Endothelial cell of hepatic sinusoid (primary cell): ENCODE measurements at regions not wholly inside any gene's neighbourhood (a gene's known extent, or its start where the extent isn't known, plus 50 kb on each side); places are given as distances from the start of the nearest gene placed in this dataset.
"Not testable (repeated sequence)": the region's sequence is repeated elsewhere in the genome, so short reads cannot be mapped to it uniquely, and the experiment has no call there.

Experiments
- in situ Hi-C: cut with HindIII; loops from 2 replicates; pipeline ENCODE4 v1.10.0; 2017; ENCODE audit warnings: low sequenced_read_pairs

DNA sequence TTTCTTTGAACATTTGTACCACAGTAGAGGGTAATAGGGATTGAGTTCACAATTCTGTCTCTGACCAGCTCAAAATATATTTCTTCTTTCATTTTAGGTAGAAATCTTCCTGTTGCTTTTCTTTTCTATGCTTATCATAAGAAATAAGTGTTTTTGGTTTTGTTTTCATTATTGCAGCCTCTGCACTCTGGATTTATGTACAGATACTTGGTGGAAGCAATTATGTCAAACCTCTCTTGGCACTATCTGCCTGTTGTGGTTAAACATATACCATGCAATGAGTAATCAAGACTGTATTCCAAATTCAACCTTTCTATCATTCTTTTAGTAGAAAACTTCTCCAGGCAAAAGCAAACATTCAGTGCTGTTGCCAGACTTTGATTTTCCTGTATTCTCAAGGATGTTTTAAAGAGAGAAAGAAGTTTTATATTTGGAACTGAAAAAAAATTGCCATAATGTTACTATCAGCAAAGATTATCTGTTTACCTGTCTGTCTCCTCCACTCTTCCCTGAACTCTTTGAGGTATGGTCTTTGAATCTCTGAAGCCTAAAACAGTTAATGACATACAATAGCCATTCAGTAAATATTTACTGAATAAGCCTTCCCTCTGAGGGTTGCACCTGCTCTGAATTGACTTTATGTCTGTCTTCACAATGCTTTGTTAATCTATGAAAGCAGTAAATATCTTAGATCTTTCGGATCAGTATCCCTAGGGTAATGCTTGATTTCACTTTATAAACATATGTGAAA, 612.5 kb upstream of the PRR20A start:
- in situ Hi-C loops, result no loop called here

DNA sequence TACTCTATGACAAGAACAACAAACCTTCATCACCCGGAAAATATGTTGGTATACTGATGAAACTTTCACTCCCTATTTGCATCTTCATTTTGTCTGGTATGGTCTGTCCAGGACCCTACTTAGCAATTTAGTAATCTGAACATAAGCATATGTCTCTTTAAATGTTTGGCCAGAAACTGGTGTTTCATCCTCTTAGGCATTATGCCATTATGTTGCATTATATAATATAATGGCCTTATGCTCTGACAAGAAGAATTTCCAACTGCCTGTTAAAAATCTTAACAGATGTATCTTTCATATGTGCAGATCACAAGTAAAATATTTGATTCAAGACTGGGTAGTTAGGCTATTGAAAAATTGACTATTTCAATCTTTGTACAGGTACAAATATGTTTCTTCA, 610.6 kb upstream of the PRR20A start:
- in situ Hi-C loops, result no loop called here

GRCh38 chr13:56547921-56548320, 592.8 kb upstream of the PRR20A start:
- in situ Hi-C loops, result not testable (repeated sequence)

GRCh38 chr13:56558698-56559320, 581.9 kb upstream of the PRR20A start:
- in situ Hi-C loops, result no loop called here

DNA sequence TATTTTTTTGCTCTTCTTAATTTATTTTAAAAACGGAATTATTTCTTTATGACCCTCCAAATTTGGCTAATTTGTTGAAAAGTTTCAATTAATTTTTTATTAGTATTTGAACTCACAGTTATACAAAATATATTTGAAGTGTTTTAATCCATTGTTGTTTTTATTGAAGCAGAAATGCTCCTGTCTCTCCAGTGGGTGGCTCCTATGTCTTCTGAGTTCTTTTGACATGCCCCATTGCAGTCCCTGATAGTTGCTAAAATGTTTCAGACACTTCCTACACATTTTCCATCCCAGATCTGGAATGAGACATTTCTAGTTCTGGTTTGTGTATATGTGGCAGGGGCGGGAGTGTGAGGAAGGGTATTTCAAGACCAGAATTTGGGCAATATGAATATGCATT, 579.4 kb upstream of the PRR20A start:
- in situ Hi-C loops, result no loop called here

DNA sequence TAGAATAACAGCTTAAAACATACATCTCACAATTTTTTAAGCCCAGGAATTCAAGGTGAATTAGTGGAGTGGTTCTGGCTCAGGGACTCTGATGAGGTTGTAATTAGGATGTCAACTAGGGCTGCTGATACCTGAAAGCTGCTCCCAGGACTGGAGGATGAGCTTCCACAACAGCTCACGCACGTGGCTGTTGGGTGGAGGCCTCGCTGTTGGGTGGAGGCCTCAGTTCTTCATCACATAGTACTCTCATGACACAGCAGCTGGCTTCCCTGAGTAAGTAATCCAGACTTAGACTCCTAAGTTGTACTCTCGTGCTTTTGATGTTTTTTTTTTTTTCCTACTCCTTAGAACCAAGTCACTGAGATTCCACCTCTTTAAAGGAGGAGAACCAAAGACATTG, 577.1 kb upstream of the PRR20A start:
- in situ Hi-C loops, result no loop called here

GRCh38 chr13:56586976-56587375, 553.7 kb upstream of the PRR20A start:
- in situ Hi-C loops, result no loop called here

DNA sequence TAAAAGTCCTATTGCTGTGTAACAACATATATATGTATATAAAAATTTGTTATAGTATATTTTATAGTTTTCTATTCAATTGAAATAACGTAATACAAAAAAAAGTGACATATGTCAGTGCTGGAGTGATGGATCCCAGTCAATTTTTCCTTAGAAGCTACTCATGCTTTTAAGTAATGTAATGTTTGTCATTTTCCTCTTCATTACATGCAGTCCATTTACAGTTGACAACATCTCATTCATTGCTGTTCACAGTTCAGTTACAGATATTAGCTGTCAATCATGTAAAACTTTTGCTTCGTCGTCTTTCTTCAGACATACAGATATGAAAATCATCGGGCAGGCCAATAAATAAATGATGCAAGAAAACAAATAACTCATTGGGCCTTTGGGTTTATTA, 525.1 kb upstream of the PRR20A start:
- in situ Hi-C loops, result no loop called here

DNA sequence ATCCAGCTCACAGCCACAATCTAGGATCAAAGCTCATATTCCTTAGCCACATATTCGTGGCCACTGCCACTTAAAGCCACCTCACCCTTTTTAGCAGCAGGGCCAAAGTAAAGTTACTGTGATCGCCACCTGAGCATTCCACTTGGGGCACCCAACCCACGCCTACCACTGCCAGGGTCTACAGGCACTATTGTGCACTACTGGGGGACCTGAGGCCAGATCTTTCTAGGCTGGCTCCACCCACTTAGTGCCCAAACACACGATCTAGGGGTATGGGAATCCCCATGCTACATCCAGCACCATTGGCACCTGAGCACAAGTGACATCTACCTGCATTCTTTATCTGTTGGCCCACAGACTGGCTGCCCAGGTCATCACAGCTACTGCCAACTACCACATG, 517.9 kb upstream of the PRR20A start:
- in situ Hi-C loops, result no loop called here

GRCh38 chr13:56628886-56629285, 511.8 kb upstream of the PRR20A start:
- in situ Hi-C loops, result not testable (repeated sequence)

DNA sequence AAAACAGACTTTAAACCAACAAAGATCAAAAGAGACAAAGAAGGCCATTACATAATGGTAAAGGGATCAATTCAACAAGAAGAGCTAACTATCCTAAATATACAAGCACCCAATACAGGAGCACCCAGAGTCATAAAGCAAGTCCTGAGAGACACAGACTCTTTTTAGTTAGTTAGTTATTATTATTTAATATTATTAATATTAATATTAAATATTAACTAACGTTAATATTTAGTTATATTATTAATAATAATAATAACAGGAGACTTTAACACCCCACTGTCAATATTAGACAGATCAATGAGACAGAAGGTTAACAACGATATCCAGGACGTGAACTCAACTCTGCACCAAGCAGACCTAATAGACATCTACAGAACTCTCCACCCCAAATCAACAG, 509.7 kb upstream of the PRR20A start:
- in situ Hi-C loops, result not testable (repeated sequence)

DNA sequence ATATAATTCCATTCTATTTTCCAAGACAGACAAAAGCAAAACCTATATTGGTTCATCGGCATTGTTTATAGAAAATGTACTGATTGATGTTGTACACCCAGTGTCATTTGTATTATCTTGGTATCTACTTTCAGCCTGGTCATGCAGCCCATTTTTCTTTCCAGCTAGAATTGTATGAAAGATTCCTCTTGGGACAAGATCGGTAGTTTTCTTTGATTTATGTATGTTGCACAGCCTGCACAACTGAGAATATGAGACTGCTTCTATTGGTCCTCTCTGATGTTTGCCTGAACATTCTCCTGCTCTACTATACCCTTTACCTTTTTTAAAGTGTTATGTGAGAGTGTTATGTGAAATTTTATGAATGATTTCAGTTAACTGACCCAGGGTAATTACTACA, 487.7 kb upstream of the PRR20A start:
- in situ Hi-C loops, result no loop called here

DNA sequence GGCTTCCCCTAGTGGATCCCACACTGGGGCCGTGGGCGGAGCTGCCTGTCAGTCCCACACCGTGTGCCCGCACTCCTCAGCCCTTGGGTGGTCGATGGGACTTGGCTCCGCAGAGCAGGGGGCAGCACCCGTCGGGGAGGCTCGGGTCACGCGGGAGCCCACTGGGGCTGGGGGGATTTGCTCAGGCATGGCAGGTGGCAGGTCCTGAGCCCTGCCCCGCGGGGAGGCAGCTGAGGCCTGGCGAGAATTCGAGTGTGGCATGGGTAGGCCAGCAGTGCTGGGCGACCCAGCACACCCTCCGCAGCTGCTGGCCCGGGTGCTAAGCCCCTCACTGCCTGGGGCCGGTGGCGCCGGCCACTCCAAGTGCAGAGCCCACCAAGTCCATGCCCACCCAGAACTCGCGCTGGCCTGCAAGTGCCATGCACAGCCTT, 481.7 kb upstream of the PRR20A start:
- in situ Hi-C loops, result no loop called here

GRCh38 chr13:56670563-56670962, 470.2 kb upstream of the PRR20A start:
- in situ Hi-C loops, result no loop called here

DNA sequence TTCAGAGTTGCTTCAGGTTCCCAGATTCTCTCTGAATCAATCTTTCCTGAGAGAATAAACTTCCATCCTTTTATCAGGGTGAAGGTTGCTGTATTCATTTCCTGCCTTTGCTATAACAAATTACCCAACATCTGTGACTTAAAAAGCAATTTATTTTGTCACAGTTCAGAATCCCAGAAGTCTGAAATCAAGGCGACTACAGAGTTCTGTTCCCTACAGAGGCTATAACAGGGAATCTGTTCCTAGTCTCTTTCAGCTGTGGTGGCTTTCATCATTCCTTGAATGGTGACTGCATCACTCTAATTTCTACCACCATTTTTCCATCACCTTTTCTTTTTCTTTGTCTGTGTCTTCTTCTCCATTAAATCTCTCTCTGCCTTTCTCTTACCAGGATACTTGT, 459.3 kb upstream of the PRR20A start:
- in situ Hi-C loops, result no loop called here

- in situ Hi-C loops, result no loop called here
These were observed 453.6 kb upstream of the PRR20A start for GRCh38 chr13:56687131-56687530.

- in situ Hi-C loops, result no loop called here
These were observed 443.7 kb upstream of the PRR20A start for GRCh38 chr13:56697011-56697410.

DNA sequence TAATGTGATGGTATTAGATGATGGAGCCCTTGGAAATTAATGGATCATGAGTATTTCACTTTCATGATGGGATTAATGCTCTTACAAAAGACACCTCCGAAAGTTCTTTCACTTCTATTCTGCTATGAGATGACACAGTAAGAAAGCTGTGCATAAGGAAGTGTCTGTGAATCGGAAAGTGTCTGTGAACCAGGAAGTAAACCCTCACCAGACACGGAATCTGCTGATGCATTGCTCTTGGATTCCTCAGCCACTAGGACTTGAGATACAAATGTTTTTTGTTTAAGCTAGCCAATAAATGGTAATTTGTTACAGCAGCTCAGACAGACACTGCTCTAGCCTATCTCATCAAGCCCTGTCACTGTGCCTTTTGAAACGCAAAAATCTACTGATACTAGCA, 440.4 kb upstream of the PRR20A start:
- in situ Hi-C loops, result no loop called here

GRCh38 chr13:56706485-56706884, 434.2 kb upstream of the PRR20A start:
- in situ Hi-C loops, result no loop called here

GRCh38 chr13:56713656-56714055, 427.1 kb upstream of the PRR20A start:
- in situ Hi-C loops, result no loop called here

DNA sequence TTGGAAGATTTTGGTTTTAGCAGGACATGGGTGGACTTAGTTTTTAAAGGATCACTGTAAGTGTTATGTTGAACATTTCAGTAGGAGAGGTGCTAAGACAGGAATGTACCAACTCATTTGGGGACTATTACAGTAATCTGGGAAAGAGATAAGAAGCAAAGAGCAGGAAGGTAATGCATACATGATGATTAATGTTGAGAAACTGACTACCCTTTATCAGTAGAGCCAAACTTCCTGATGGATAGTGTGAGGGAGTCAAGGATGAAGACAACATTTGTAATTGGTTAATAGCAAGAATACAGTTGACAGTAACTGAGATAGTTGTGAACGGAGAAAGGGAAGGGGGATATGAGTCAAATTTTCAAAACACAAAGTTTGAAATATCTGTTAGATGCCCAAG, 421.9 kb upstream of the PRR20A start:
- in situ Hi-C loops, result no loop called here

DNA sequence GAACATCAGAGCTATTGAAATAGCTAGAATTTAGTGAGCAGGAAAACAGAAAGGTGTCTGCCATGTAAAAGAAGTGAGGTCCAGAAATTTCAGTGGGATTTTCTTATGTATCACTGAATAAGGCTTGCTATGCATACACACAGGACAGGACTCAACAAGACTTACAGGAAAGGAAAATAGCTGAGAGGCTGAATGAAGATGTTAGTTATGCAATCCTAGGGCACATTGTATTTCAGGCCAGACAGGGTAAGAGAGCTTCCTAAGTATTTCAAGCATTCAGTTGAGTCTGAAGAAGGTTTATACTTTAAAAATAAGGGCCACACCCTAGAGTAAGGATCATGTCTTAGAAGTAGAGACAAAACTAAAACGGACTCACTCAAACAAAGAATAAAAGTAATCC, 419.9 kb upstream of the PRR20A start:
- in situ Hi-C loops, result no loop called here

- in situ Hi-C loops, result no loop called here
These were observed 405.2 kb upstream of the PRR20A start for GRCh38 chr13:56735537-56735942.
